Lung (tissue), 11 donors: ENCODE measurements at regions not wholly inside any gene's neighbourhood (a gene's known extent, or its start where the extent isn't known, plus 50 kb on each side); places are given as distances from the start of the nearest gene placed in this dataset.

Experiments
- ATAC-seq: fragments of 200-7000 bp; cut with Tn5 transposase; one replicate; pipeline ENCODE4 v1.9.1; 2020; ENCODE audit warnings: moderate number of reproducible peaks; ENCODE audit not compliant: insufficient read depth, low FRiP score
- DNase-seq, 3 donors: peaks; one replicate each; pipeline ENCODE4 v3.0.0-alpha.2; 2013 to 2017
- H3K27ac ChIP-seq, 2 donors: one replicate each; pipeline ENCODE4 v1.5.1; 2013; ENCODE audit warnings: mild to moderate bottlenecking in 2 of 2, moderate library complexity in 2 of 2, control low read depth in 1 of 2, inconsistent platforms in 1 of 2, low read depth in 1 of 2, low read length in 1 of 2
- H3K27me3 ChIP-seq, 3 donors: one replicate each; pipeline ENCODE4 v1.5.1; 2013; ENCODE audit warnings: low read length in 2 of 3; ENCODE audit not compliant: control insufficient read depth in 3 of 3, insufficient read depth in 3 of 3
- H3K36me3 ChIP-seq, 4 donors: one replicate each; pipeline ENCODE4 v1.5.1; 2013; ENCODE audit warnings: low read length in 4 of 4, mild to moderate bottlenecking in 1 of 4, moderate library complexity in 1 of 4; ENCODE audit not compliant: control insufficient read depth in 4 of 4, insufficient read depth in 4 of 4
- H3K4me1 ChIP-seq, 5 donors: one replicate each; pipeline ENCODE4 v1.5.1; 2013; ENCODE audit warnings: low read length in 5 of 5, mild to moderate bottlenecking in 2 of 5, moderate library complexity in 1 of 5; ENCODE audit not compliant: control insufficient read depth in 5 of 5, insufficient read depth in 5 of 5
- H3K4me3 ChIP-seq: one replicate; pipeline ENCODE4 v1.5.1; 2013; ENCODE audit warnings: mild to moderate bottlenecking, control low read depth, moderate library complexity
- H3K9ac ChIP-seq, 2 donors: one replicate each; pipeline ENCODE4 v1.5.1; 2013; ENCODE audit warnings: low read length in 2 of 2, control low read depth in 1 of 2; ENCODE audit not compliant: insufficient read depth in 1 of 2
- H3K9me3 ChIP-seq, 4 donors: one replicate each; pipeline ENCODE4 v1.5.1; 2013; ENCODE audit warnings: low read length in 3 of 4, mild to moderate bottlenecking in 1 of 4, moderate library complexity in 1 of 4; ENCODE audit not compliant: control insufficient read depth in 4 of 4, insufficient read depth in 3 of 4
- CTCF ChIP-seq: IDR thresholded peaks from 2 replicates; pipeline ENCODE4 v1.5.1; 2012; ENCODE audit warnings: mild to moderate bottlenecking; ENCODE audit errors: control extremely low read depth, extremely low read depth
- WGBS, 2 donors: extraction: QIAGEN DNeasy Blood & Tissue Kit; methylation state at CpG; one replicate each; pipeline ENCODE4 v1.1.7; 2013; 5-methylcytosine and 5-hydroxymethylcytosine counted together
- donor health status: control.
- donor health status: control.
- donor health status: Bipolar disorder and iron deficiency.
- donor health status: healthy.
- donor health status: DM: yes; HTN: yes; CAD: no.

GRCh38 chr1:217017165-217017564 is 293.9 kb upstream of the ESRRG start:
- H3K36me3 ChIP-seq, result no peaks in the 10 kb centered on the region
- peaks cover 0 to 12% (median 4%) of the 10 kb centered on the region in 5 donors for H3K4me1 ChIP-seq
- H3K9ac ChIP-seq, result no peak overlapping the region
- H3K27ac ChIP-seq, result no peak overlapping the region
- H3K4me3 ChIP-seq, result no peak overlapping the region
- H3K9me3 ChIP-seq, result no peaks in the 10 kb centered on the region
- no peaks in the 10 kb centered on the region for H3K27me3 ChIP-seq
- DNase-seq, result no peak
- no peak for TF ChIP-seq CTCF
- no peak for ATAC-seq

GRCh38 chr1:217014066-217014465 is 290.8 kb upstream of the ESRRG start:
- Histone ChIP-seq H3K27me3 (no peaks in the 10 kb centered on the region), H3K27ac (no peak overlapping the region), H3K9me3 (no peaks in the 10 kb centered on the region), H3K36me3 (no peaks in the 10 kb centered on the region), H3K4me1 (peaks cover 0 to 4% (median 0%) of the 10 kb centered on the region in 5 donors), H3K4me3 (no peak overlapping the region), H3K9ac (no peak overlapping the region)
- no peak for TF ChIP-seq CTCF
- DNase-seq (no peak), ATAC-seq (no peak)

GRCh38 chr1:217012659-217013058 is 289.4 kb upstream of the ESRRG start:
- no peaks in the 10 kb centered on the region for H3K27me3 ChIP-seq
- no peak overlapping the region for H3K9ac ChIP-seq
- H3K4me3 ChIP-seq, result no peak overlapping the region
- no peaks in the 10 kb centered on the region for H3K9me3 ChIP-seq
- H3K4me1 ChIP-seq, result peaks cover 0 to 4% (median 0%) of the 10 kb centered on the region in 5 donors
- H3K36me3 ChIP-seq, result no peaks in the 10 kb centered on the region
- ATAC-seq, result no peak
- DNase-seq, result no peak
- no peak for TF ChIP-seq CTCF
- H3K27ac ChIP-seq, result no peak overlapping the region

- no peak overlapping the region for H3K27ac ChIP-seq
- no peaks in the 10 kb centered on the region for H3K27me3 ChIP-seq
- DNase-seq (no peak), ATAC-seq (no peak)
- no peaks in the 10 kb centered on the region for H3K36me3 ChIP-seq
- no peak overlapping the region for H3K4me3 ChIP-seq
- H3K9ac ChIP-seq, result no peak overlapping the region
- no peak for TF ChIP-seq CTCF
- peaks cover 0 to 2% (median 0%) of the 10 kb centered on the region in 5 donors for H3K4me1 ChIP-seq
- WGBS, 2 donors, result 85 to 90% methylated on average over 1 of the region's 1 CpG
- no peaks in the 10 kb centered on the region for H3K9me3 ChIP-seq
Observed at GRCh38 chr1:217011097-217011496, 287.9 kb upstream of the ESRRG start.
